ENCODE measurements at regions not wholly inside any gene's neighbourhood (a gene's known extent, or its start where the extent isn't known, plus 50 kb on each side); places are given as distances from the start of the nearest gene placed in this dataset.
"Not testable (repeated sequence)": the region's sequence is repeated elsewhere in the genome, so short reads cannot be mapped to it uniquely, and the experiment has no call there.

- DNase-seq (ENCODE audit: low read depth) (no peak), FAIRE-seq (no peak)
- TF ChIP-seq, protein P1, sequence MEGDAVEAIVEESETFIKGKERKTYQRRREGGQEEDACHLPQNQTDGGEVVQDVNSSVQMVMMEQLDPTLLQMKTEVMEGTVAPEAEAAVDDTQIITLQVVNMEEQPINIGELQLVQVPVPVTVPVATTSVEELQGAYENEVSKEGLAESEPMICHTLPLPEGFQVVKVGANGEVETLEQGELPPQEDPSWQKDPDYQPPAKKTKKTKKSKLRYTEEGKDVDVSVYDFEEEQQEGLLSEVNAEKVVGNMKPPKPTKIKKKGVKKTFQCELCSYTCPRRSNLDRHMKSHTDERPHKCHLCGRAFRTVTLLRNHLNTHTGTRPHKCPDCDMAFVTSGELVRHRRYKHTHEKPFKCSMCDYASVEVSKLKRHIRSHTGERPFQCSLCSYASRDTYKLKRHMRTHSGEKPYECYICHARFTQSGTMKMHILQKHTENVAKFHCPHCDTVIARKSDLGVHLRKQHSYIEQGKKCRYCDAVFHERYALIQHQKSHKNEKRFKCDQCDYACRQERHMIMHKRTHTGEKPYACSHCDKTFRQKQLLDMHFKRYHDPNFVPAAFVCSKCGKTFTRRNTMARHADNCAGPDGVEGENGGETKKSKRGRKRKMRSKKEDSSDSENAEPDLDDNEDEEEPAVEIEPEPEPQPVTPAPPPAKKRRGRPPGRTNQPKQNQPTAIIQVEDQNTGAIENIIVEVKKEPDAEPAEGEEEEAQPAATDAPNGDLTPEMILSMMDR (IDR thresholded peaks at IDR 0.05; ENCODE audit: insufficient read depth, low read length, severe bottlenecking) = no peak
- H3K36me3 ChIP-seq (ENCODE audit: control insufficient read depth, insufficient read depth, low read length) = no peaks in the 10 kb centered on the region
- no peaks in the 10 kb centered on the region for H3K27me3 ChIP-seq (ENCODE audit: control insufficient read depth, insufficient read depth, low read length)
- H3K4me3 ChIP-seq (ENCODE audit: low read depth, low read length) = no peak overlapping the region
Measured at GRCh38 chr15:81056304-81056703, 55.6 kb downstream of the TLNRD1 start.

- H3K4me3 ChIP-seq (ENCODE audit: low read depth, low read length) = no peak overlapping the region
Measured at GRCh38 chr15:81060470-81060869, 59.7 kb downstream of the TLNRD1 start.

DNA sequence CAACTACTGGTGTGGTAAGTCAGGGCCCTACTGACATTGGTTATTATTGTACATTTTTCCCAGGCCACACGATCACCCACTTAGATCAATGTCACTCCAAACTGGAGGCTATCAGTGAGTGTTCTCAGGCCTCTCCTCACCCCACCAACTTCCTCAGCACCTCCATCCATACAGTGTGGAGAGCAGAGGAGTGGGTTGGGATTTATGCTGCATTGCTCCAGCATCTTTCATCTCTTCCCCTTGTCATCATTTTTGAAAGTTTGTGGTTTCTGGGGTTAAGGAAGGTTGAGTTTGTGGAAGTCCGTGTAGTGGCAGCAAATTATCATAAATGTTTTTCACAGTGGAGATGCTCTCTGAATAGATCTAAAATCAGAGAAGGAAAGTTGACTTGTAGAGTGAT, 60.2 kb downstream of the TLNRD1 start:
- DNase-seq (ENCODE audit: low read depth) (no peak), FAIRE-seq (no peak)
- TF ChIP-seq, protein P1 (IDR thresholded peaks at IDR 0.05; ENCODE audit: insufficient read depth, low read length, severe bottlenecking) = no peak
- no peaks in the 10 kb centered on the region for H3K36me3 ChIP-seq (ENCODE audit: control insufficient read depth, insufficient read depth, low read length)
- H3K4me3 ChIP-seq (ENCODE audit: low read depth, low read length) = no peak overlapping the region
- no peaks in the 10 kb centered on the region for H3K27me3 ChIP-seq (ENCODE audit: control insufficient read depth, insufficient read depth, low read length)

More at GRCh38 chr15:81060470-81060869, 59.7 kb downstream of the TLNRD1 start:
- no peaks in the 10 kb centered on the region for H3K27me3 ChIP-seq (ENCODE audit: control insufficient read depth, insufficient read depth, low read length)
- FAIRE-seq = no peak
- no peak for DNase-seq (ENCODE audit: low read depth)
- H3K36me3 ChIP-seq (ENCODE audit: control insufficient read depth, insufficient read depth, low read length) = no peaks in the 10 kb centered on the region
- TF ChIP-seq, protein P1 (IDR thresholded peaks at IDR 0.05; ENCODE audit: insufficient read depth, low read length, severe bottlenecking) = no peak

DNA sequence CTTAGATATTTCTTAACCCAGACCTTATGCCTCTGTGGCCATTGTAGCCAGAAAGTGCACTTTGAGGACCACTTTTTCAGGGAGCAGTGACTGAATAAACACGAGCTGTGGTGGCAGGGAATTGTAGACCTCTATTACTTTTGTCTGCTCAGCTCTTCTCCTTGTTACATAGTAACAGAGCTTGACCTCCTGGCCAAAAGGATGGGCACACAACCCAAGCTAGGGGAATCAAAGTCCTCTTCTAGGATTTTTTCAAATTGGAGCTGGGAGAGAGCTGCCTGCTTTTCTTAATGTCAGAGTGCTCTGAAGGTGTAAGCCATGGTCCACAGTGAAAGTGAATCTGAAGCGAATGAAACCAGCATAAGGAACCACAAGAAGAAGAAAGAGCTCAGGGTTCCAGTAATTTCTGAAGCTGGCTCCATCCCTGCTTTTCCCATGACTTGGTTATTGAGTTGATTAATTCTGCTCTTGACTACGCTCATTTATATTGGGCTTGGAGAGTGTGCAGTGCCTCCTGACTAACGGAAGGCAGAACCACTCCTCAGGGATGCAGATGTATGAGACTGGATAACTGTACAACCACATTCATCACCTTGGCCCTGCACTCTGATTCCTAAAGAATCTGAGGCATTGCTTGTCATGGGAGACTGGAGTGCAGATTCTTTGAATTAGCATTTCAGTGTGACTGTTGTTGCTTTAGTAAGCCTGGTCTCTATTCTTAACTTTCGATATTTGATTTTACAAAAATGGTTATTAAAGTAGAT, 60.9 kb downstream of the TLNRD1 start:
- FAIRE-seq (no peak), DNase-seq (ENCODE audit: low read depth) (no peak)
- Histone ChIP-seq H3K36me3 (ENCODE audit: control insufficient read depth, insufficient read depth, low read length) (no peaks in the 10 kb centered on the region), H3K27me3 (ENCODE audit: control insufficient read depth, insufficient read depth, low read length) (no peaks in the 10 kb centered on the region), H3K4me3 (ENCODE audit: low read depth, low read length) (no peak overlapping the region)
- TF ChIP-seq, protein P1 (IDR thresholded peaks at IDR 0.05; ENCODE audit: insufficient read depth, low read length, severe bottlenecking) = no peak

DNA sequence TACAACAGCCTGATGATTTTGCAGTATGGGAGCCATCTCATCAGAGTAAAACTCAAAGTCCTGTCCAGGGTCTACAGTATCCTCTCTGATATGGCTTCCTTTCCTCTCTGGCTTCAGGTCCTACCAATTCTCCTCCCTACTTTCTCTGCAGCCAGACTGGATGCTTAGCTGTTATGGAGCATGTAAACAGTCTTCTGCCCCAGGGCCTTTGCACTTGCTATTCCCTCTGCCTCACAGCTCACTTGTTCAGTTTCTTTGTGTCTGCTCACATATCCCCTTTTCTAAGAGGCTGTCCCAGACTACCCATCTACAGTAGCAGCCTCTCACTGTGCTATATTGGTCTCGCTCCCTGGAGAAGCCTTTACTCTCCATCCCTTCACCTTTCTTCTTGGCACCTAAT, 62.2 kb downstream of the TLNRD1 start:
- Histone ChIP-seq H3K4me3 (ENCODE audit: low read depth, low read length) (no peak overlapping the region), H3K27me3 (ENCODE audit: control insufficient read depth, insufficient read depth, low read length) (no peaks in the 10 kb centered on the region), H3K36me3 (ENCODE audit: control insufficient read depth, insufficient read depth, low read length) (no peaks in the 10 kb centered on the region)
- TF ChIP-seq, protein P1 (IDR thresholded peaks at IDR 0.05; ENCODE audit: insufficient read depth, low read length, severe bottlenecking) = no peak
- DNase-seq (ENCODE audit: low read depth) (no peak), FAIRE-seq (no peak)

GRCh38 chr15:81064253-81064652, 63.5 kb downstream of the TLNRD1 start:
- Histone ChIP-seq H3K27me3 (ENCODE audit: control insufficient read depth, insufficient read depth, low read length) (no peaks in the 10 kb centered on the region), H3K4me3 (ENCODE audit: low read depth, low read length) (no peak overlapping the region), H3K36me3 (ENCODE audit: control insufficient read depth, insufficient read depth, low read length) (no peaks in the 10 kb centered on the region)
- DNase-seq (ENCODE audit: low read depth) (no peak), FAIRE-seq (no peak)
- TF ChIP-seq, protein P1 (IDR thresholded peaks at IDR 0.05; ENCODE audit: insufficient read depth, low read length, severe bottlenecking) = no peak

- H3K36me3 ChIP-seq (ENCODE audit: control insufficient read depth, insufficient read depth, low read length); H3K4me3 ChIP-seq (ENCODE audit: low read depth, low read length); FAIRE-seq; H3K27me3 ChIP-seq (ENCODE audit: control insufficient read depth, insufficient read depth, low read length); DNase-seq (ENCODE audit: low read depth): not testable (repeated sequence)
Measured at GRCh38 chr15:81067567-81067966, 66.5 kb upstream of the CFAP161 start.
